Liver (tissue), 3 donors: ENCODE measurements at regions not wholly inside any gene's neighbourhood (a gene's known extent, or its start where the extent isn't known, plus 50 kb on each side); places are given as distances from the start of the nearest gene placed in this dataset.
"Not testable (repeated sequence)": the region's sequence is repeated elsewhere in the genome, so short reads cannot be mapped to it uniquely, and the experiment has no call there.

Source experiments
- CTCF ChIP-seq: fragments of 150-350 bp; IDR thresholded peaks from 2 replicates; pipeline ENCODE4 v1.5.1; 2017; ENCODE audit warnings: improper control_type of control experiment, low read depth, low read length; ENCODE audit not compliant: missing input control
- FOXA2 ChIP-seq: IDR thresholded peaks from 2 replicates; pipeline ENCODE4 v1.6.1; 2016; ENCODE audit warnings: antibody characterized with exemption
- GABPA ChIP-seq, 2 donors: IDR thresholded peaks in 1 of 2; conservative IDR thresholded peaks in 1 of 2; 2 replicates each; pipeline ENCODE4 v1.6.1; 2016; ENCODE audit warnings: antibody characterized with exemption in 2 of 2, mild to moderate bottlenecking in 1 of 2, moderate library complexity in 1 of 2
- HNF4G ChIP-seq: IDR thresholded peaks from 2 replicates; pipeline ENCODE4 v1.6.1; 2016; ENCODE audit warnings: antibody characterized with exemption
- JUND ChIP-seq, 2 donors: IDR thresholded peaks; 2 replicates each; pipeline ENCODE4 v1.6.1; 2016; ENCODE audit warnings: antibody characterized with exemption in 2 of 2
- RAD21 ChIP-seq, 2 donors: IDR thresholded peaks; 2 replicates each; pipeline ENCODE4 v1.6.1; 2016; ENCODE audit warnings: antibody characterized with exemption in 2 of 2, mild to moderate bottlenecking in 2 of 2
- RXRA ChIP-seq, 2 donors: IDR thresholded peaks; 2 replicates each; pipeline ENCODE4 v1.6.1; 2017 to 2018; ENCODE audit warnings: antibody characterized with exemption in 2 of 2, mild to moderate bottlenecking in 1 of 2
- SP1 ChIP-seq: IDR thresholded peaks from 2 replicates; pipeline ENCODE4 v1.6.1; 2018; ENCODE audit warnings: antibody characterized with exemption, mild to moderate bottlenecking
- TAF1 ChIP-seq: conservative IDR thresholded peaks from 2 replicates; pipeline ENCODE4 v1.6.1; 2016; ENCODE audit warnings: antibody characterized with exemption, mild to moderate bottlenecking
- TF ChIP-seq, protein P1 (sequence below): IDR thresholded peaks from 2 replicates; pipeline ENCODE4 v1.6.1; 2016; ENCODE audit warnings: antibody characterized with exemption
- TF ChIP-seq, protein P2 (sequence below): IDR thresholded peaks from 2 replicates; pipeline ENCODE4 v1.6.1; 2016; ENCODE audit warnings: antibody characterized with exemption, mild to moderate bottlenecking
- TF ChIP-seq, protein P3 (sequence below): IDR thresholded peaks from 2 replicates; pipeline ENCODE4 v1.6.1; 2016; ENCODE audit warnings: antibody characterized with exemption
- donor health status: healthy.
- donor health status: healthy.

DNA sequence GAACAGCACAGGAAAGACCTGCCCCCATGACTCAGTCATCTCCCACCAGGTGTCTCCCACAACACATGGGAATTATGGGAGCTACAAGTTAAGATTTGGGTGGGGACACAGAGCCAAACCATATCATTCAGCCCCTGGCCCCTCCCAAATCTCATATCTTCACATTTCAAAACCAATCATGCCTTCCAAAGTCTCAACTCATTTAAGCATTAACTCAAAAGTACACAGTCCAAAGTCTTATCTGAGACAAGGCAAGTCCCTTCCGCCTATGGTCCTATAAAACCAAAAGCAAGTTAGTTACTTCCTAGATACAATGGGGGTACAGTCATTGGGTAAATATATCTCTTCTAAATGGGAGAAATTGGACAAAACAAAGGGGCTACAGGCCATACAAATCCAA, 88.4 kb downstream of the OLFM4 start:
- TF ChIP-seq CTCF; GABPA (IDR thresholded peaks at IDR 0.05 in 1 of 2, conservative IDR thresholded peaks at IDR 0.05 in 1 of 2); JUND (IDR thresholded peaks at IDR 0.05); RAD21 (IDR thresholded peaks at IDR 0.05); SP1; HNF4G; TAF1; RXRA (IDR thresholded peaks at IDR 0.05); FOXA2: not testable (repeated sequence)
- TF ChIP-seq, protein P1, sequence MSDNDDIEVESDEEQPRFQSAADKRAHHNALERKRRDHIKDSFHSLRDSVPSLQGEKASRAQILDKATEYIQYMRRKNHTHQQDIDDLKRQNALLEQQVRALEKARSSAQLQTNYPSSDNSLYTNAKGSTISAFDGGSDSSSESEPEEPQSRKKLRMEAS = not testable (repeated sequence)
- TF ChIP-seq, protein P2, sequence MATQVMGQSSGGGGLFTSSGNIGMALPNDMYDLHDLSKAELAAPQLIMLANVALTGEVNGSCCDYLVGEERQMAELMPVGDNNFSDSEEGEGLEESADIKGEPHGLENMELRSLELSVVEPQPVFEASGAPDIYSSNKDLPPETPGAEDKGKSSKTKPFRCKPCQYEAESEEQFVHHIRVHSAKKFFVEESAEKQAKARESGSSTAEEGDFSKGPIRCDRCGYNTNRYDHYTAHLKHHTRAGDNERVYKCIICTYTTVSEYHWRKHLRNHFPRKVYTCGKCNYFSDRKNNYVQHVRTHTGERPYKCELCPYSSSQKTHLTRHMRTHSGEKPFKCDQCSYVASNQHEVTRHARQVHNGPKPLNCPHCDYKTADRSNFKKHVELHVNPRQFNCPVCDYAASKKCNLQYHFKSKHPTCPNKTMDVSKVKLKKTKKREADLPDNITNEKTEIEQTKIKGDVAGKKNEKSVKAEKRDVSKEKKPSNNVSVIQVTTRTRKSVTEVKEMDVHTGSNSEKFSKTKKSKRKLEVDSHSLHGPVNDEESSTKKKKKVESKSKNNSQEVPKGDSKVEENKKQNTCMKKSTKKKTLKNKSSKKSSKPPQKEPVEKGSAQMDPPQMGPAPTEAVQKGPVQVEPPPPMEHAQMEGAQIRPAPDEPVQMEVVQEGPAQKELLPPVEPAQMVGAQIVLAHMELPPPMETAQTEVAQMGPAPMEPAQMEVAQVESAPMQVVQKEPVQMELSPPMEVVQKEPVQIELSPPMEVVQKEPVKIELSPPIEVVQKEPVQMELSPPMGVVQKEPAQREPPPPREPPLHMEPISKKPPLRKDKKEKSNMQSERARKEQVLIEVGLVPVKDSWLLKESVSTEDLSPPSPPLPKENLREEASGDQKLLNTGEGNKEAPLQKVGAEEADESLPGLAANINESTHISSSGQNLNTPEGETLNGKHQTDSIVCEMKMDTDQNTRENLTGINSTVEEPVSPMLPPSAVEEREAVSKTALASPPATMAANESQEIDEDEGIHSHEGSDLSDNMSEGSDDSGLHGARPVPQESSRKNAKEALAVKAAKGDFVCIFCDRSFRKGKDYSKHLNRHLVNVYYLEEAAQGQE = not testable (repeated sequence)
- TF ChIP-seq, protein P3, sequence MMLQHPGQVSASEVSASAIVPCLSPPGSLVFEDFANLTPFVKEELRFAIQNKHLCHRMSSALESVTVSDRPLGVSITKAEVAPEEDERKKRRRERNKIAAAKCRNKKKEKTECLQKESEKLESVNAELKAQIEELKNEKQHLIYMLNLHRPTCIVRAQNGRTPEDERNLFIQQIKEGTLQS = not testable (repeated sequence)
